T1000 (cell line): ENCODE measurements at regions not wholly inside any gene's neighbourhood (a gene's known extent, or its start where the extent isn't known, plus 50 kb on each side); places are given as distances from the start of the nearest gene placed in this dataset.
A peak's percentile ranks its signal among the peaks of the same experiment; 100 is the strongest.

ENCODE experiments used
- DNase-seq: peaks from one replicate; lab custom pipeline; 2025; ENCODE audit warnings: mixed read lengths; lab: John Stamatoyannopoulos, UW

DNA sequence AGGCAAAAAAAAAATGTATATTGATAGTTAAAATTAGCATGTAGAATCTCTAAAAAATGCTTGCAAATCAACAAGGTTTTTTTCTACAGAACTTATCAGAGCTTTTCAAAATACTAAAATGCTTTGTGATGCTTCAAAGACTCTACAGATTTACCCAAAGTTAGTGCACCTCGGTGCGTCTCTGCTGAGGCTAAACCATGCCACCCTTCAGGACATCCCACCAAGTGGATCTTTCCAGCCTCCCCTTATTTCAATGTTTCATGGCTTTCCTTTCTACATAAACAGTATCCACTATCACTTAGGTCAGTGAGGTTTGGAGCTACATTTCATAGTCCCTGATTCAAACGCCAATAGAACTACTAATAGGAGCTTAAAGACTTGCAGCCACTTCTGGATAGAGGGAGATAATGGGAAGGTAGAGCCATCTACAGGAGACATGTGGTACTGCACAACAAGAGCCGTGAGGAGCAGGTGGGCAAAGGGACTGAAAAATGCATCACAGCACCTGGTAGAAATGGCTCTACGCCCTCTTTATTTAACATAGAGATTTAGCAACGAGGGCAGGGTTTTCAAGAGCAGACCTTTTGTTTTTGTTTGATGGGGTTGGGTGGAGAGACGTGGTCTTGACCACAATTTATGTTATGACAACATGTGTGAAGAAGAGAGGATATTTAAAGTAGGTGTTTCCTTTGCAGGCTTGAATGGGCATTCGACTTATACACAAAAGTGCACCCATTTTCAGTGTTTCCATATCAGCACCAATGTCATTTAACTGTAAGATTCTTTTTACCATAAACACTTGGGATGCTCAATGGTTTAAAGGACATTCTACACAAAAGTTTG is 56.1 kb upstream of the SLC35G4 start:
- peak; percentile 23 for DNase-seq

DNA sequence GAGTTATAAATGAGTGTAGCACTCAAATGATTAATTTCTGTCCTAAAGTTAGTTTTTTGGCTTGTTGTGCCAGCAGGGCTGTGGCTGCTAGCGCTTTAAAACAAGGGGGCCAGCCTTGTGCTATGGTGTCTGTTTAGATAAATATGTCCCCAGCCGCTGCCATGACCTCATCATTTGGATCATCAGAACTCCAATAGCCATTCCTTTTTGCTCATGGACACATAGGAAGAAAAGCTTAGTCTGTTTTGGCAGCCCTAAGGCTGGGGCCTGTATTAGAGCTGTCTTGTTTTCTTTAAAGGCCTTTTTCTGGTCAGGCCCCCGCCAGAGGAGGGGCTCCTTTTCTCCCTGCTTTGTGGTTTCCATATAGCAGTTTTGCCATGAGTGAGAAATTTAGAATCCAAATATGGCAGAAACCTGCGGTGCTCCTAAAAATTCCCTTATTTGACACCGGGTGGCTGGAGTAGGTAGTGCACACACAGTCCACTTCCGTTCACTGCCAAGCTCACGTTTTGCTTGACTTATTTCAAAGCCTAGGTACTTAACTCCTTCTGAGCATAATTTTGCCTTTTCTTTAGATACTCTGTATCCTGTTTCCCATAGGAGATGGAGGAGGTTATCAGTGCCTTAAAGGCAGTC is 60.4 kb upstream of the SLC35G4 start:
- DNase-seq: no peak

DNA sequence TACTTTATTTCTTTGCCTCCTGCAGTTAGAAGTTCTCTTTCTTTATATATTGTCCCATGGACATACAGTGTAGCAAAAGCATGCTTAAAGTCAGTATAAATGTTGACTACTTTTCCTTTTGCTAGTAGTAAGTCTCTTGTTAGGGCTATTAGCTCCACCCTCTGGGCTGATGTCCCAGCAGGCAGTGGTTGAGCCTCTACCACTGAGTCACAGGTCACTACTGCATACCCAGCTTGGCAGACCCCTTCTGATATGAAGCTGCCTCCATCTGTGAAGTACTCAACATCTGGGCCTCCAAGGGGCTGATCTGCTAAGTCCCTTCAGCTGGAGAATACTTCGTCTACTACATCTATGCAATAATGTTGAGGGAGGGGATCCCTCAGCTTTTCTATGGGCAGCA is 61.0 kb upstream of the SLC35G4 start:
- no peak for DNase-seq

DNA sequence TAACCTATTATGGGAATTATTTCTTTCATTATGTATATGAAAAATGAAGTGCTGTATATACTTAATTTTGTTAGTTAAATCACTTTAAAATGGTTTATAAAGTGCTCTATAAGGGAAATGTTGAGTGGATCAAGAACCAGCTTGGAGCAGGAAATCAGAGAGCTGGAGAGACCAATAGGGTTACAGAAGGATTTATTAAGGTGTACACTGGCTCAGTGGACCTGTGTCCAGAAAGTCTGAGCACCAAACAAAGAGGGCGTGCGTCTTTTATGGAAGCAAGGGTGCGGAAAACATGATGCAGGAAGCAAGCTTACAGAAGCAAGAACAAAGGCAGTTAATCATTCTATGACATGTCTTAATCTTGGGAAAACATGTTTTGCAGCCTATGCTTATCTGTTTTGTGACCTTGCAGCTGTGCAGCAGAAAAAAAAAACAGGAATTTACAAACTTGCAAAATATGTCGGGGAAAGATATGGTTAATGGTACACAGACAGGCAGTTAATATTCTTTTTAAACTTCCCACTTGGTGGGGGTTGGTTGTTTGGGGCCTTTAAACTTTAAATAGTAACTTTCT is 65.2 kb upstream of the SLC35G4 start:
- no peak for DNase-seq

DNA sequence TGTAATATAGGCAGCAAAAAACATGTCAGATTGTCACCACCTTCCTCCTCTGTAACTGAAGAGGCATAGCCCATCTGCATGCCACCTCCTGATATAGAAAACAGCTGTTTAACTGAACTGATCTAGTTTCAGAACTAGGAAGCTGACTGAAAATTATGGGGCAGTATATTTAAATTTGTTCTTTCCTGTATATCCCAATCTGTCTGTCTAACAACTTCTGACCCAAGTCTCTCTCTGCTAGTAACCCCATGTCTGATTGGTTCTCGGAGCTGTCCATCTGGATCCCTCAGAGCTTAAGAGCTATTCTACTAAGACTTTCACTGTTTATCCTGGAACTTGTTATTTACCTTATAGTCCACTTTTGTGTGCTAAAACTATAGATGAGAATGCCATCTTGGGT is 68.2 kb upstream of the SLC35G4 start:
- no peak for DNase-seq

DNA sequence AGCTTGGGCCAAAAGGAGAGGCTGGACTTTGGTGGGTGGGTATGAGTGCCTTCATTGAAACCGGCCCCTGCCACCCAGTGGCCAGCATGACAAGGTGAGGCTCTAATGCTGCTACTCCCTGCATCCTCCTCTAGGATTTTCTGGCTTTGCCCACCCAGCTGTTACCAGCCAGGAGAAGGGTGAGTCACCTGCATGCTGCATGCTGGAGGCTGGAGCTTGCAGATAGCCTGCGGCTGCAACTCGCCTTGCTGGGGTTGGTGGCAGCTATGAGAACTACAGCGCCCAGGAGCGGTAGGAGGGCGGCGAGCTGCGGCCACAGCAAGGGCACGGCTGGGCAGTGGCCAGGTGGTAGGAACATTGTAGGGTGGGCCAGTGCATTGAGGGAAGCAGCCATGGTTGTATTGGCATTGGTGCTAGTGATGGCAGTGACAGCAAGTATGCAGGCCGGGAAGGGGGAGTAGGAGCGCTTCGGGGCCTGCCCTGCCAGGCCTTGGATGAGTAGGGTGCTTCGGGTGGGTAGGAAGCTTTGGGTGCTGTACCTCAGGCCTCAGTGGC is 75.4 kb upstream of the SLC35G4 start:
- no peak for DNase-seq

DNA sequence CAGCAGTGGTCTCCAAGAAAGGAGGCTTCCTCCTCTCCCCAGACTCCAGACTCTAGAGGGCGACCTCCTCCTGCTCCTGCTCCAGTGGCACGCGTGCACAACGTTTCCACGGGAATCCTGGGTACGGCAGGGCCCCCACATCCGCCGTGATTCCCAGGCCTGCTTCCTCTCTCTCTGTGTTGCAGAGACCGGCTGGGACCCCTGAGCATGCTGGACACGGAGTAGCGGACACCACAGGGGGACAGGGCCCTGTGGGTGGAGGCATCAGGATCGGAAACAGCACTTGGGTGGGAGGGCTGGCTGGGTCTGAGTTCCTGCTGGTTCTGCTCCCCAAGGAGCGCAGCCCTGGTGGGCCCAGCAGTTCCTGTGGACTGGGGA is 75.9 kb upstream of the SLC35G4 start:
- no peak for DNase-seq

DNA sequence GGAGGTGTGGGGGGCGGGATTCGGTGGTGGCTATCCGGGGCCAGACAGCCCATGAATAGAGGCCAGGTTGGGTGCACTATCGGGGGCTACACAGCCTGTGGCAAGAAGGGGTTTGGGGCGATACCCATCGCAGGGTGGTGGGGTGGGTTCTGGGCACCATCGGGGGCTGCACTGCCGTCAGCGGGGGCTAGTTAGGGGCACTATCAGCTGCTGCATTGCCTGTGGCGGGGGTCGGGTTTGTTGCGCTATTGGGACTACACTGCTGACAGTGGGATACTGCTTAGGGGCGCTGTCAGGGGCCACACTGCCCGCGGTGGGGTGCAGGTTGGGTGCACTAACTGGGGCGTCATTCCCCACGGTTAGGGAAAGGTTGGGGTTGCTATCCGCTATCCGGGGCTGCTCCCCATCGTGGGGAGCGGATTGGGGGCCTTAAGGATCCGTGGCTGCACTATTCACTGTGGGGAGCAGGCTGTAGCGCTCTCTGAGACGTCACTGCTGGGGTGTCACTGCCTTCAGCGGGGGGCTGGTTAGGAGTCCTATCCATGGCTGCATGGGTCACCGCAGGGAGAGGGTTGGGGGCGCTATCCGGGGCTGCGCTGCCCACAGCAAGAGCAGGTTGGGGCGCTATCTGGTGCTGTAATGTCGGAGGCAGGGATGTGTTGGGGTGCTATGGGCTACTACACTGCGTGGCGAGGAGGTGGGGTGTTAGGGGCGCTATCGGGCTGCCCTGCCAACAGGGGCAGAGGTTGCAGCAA is 76.5 kb upstream of the SLC35G4 start:
- no peak for DNase-seq

DNA sequence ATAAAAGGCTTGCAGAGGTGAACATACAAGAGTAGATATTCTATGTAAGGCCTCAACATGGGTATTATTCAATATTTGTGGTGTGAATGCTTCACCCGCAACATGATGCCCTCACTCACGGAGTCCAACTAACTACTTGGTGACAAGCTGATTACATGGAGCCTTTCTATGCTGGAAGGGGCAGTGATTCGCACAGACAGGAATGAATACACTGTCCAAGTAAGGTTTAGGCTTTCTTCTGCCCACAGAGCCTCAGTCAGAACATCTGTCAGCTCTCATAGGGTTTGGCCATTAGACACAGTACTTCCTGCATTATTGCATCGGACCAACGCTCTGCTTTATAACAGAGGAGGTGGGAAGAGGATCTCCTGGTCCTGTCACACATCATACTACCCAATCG is 80.3 kb upstream of the SLC35G4 start:
- no peak for DNase-seq

DNA sequence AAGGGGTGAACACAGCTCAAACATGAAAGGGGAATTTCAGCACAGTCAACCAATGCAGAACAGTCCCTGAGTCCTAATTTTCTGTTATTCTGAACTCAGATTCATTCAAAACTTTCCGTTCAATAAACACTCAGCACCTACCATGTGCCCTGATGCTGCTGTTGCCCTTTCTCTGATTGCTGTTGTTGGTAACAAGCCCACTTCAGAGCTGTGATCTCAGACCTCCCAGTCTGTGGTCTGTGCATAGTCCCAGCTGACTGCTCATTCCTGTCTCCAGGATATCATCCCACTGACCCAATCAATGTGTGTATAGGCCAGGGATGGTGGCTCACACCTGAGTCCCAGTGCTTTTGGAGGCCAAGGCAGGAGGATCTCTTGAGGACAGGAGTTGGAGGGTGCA is 82.7 kb upstream of the SLC35G4 start:
- no peak for DNase-seq

DNA sequence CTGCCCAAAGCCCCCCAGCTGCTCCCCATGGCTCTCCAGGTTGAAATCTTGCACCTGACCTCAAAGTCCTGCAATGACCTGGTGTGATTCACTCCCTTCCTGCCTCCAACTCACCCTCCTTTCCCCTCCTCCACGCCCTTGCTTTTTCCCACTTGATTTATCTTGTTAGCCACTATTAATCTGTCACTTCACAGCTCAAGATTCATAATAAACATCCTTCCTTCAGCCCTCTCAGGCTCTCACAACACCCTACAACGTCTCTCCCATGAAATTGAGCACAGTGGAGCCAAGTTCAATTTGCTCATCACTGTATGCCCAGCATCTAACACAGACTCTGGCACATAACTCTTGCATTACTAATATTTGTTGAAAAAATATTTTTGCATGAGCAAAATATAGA is 85.6 kb upstream of the SLC35G4 start:
- DNase-seq: no peak

DNA sequence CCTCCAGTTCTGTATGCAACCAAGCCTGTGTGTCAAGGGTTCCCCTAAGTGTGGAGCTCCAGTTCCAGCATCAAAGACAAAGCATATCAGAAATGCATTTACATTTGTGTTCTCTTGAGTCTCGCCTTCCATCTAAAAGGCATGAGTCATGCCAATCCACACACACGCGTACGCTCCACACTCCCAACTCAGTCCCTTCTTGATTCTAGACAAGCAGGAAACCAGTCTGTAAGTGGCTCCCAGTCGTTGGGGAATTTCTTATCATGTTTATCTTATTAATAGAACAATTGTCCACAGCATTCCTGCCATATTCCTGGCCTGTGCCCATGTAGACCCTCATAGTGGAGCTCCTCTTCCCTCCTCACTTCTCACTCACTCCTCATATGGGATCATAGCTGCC is 86.4 kb upstream of the SLC35G4 start:
- DNase-seq: no peak

DNA sequence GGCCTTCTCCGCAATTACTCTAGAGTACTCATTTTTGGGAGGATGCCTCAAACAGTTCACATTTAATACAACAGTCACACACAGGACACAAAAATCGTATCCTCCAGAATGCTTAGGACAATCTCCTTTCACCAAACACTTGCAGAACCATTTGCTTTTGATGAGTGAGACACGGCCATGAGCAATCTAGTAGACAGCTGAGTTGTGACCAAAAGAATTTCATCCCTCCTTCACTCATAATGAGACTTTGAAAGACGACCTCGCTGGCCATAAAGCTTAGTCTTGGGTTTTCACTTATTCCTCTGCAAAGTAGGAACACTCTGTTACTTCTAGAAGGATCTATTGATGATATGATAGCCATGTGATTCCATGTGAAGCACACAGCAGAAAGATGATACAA is 87.5 kb upstream of the SLC35G4 start:
- DNase-seq: no peak

DNA sequence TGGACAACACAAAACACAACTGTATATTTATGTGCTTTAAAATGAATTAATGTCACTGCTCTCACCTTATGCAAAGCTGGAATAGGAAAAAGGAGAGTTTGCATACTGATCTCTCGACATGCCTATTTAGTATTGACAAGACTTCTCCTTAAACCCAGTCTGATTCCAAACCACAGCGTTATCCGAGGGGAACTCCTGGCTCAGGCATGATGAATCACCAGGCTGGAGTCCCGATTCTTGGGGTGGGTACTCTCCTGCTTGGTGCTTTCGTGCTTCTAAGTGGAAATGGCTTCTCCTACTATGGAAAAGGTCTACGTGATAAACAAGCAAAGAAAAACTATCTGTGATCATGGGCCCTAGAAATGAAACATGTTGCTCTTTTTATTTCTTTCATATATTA is 88.9 kb upstream of the SLC35G4 start:
- DNase-seq: no peak

DNA sequence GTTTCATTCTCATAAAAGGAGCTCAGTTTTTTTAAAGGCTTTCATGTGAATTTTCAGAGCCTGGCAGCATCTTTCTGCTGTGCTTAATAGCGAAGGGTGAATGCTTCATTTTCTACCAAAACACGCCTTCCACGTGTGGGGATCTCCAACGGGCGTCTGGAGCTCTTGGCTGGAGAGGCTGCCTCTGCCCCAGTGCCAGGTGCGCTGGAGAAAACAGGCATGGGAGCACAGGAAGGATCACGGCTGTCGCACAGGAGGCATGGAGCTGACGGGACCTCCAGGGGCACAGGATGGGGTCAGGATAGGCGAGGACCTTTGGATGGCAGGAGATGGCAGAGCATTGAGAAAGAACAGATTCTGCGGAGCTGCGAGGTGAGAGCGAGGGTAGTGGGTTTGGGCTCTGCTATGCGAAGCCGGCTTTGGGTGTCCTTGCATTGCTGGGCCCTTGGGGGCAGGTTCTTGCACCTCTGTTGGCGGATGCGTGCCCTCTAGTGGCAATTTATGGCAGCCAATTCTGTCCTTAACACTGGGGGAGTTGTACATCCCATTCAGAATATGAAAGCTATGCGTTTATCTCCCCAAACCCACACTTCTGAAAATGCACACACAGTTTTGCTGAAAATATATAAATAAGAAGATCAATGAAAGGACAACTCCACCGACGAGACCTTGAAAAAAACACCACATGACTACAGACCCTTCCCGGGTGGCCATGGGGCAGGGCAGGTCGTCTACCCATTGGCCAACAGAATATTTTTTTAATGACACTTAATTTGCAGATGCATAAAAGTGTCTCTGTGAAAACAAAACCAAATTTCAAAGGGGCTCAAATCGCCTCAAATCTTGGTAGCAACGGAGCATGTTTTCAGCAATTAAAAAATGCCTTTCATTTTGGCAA is 90.4 kb upstream of the SLC35G4 start:
- DNase-seq: no peak

DNA sequence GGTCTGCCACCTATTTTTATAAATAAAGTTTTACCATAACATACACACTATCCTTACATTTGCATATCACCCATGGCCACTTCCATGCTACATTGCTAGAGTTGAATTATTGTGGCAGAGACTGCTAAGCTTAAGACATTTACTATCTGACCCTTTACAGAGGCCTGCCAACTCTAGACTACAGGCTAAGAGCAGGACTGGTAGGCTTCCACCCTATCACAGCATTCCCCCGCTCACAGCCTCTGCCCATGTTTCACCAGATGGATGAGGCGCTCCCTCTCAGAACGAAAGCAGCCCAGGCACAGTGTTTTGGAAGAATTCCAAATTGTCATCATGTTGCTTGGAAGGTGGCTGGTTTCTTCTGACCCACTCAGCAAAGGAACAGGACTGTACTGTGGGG is 91.7 kb upstream of the SLC35G4 start:
- DNase-seq: no peak

DNA sequence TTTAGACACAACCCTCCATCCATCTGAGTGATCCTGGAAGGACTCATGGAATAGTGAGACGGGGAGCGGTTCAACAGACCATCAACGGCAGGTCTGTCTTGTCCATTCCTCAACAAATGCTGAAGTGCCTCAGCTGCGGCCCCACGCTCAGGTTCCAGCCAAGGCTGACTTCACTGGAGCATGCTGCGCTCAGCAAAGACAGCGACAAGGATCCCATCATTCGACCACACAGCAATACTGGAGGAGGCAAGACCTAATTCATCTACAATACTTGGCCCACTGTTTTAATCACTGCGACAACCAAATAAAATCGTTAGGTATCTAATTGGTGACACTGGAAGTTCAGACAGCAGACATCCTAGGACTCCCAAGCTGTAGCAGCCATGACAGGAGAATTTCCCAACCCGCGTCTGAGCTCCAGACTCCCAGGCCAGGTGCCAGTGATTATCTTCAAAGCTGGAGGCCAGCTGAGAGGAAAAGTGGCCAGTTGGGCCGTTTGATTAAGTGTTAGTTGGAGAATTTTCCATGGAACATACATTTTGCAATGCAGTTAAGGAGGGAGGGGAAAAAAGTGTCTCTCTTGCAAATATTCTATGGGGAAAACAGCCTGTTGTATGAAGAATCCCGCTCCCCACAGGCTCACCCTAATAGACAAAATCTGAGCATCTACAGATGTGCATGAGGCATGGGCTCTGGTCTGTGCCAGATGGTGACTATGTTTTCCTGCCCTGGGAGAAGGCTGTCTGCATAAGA is 92.5 kb upstream of the SLC35G4 start:
- DNase-seq: no peak

DNA sequence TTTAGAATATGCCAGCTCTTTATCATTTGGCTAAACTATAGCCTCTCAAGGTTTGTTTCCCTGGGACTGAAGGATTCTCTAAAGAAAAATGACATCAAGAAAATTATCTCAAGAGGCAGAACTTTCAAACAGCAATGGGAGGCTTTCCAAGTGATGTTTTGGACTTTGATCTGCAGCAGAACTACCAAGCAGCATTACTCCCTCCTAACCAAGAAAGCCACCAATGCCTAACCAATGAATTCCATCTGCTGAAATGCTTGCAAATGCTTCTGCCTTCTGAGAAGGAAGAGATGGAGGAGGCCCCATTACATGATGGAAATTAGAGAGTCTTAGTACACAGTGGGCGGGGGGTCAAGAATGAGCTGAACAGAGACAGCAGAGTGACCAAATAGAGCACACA is 95.1 kb upstream of the SLC35G4 start:
- DNase-seq: no peak

DNA sequence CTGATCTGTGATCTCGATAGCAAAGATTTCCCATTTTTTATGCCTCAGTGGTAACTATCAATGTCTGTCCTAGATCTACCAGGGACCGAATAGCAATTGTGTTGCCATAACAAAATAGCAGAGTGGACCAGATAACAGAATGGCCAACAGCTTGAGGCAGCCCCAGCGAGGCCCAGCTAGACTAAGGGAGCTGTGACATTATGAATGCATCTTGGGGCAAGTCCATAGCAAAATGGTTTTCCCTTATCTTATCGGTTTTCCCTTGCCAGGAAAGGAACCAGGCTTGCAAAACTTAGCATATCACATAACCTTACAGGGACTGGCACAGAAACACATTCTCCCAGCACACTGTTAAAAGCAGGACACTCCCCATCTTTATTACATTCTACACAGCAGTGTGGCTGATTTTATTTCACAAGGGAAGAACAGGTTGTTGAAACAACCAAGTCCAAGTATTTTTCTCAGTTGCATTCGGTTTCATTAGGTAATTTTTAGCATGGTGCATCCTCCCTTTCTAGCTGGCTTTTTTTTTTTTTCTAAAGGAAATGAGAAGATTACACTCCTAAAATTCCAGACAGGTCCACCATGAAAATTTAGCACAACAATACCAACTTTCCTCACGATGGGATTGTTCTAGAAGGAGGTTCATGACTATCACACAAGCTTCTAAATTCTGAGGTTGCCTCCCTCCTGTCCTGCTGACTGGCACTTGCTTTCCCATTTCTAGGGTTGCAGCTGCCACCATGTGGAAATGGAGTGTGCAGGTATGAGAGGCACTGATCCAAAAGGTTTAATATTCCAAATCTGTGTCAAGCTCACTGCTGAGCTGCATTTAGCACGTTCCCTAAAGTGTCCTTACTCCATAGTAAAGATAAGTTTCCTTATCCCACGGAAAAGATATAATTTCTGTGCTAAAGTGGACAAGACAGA is 97.0 kb upstream of the SLC35G4 start:
- no peak for DNase-seq
